ENCODE measurements at regions not wholly inside any gene's neighbourhood (a gene's known extent, or its start where the extent isn't known, plus 50 kb on each side); places are given as distances from the start of the nearest gene placed in this dataset.

DNA sequence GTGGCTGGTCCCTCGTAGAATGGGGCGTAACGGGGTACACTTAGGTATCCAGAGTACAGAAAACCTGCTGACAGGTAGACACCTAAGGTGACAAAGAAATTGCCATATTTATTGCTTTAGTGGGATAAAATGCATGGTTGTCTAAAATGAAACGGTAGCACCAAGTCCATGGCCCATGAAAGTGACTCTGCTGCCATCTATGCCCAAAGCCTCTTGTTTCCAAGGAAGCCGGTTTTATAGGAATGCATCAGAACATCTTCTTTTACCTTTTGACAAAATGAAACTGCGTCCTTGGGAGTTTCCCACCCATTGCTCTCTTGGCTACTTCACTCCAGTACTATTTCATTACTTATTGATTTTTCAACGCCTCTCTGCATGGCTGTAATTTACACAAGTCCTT, 151.3 kb upstream of the ZFHX3 start:
- no TSS peak for BruUV-seq (replicated peaks)
- Histone ChIP-seq H3K9me3 (ENCODE audit: control insufficient read depth, insufficient read depth, low read depth, low read length) (no peaks in the 10 kb centered on the region), H3K4me3 (ENCODE audit: low read depth in 2 of 2, low read length in 2 of 2) (no peak overlapping the region), H3K27ac (ENCODE audit: low read length) (no peak overlapping the region), H3K27me3 (ENCODE audit: control insufficient read depth, insufficient read depth, low read length) (no peaks in the 10 kb centered on the region), H3K36me3 (ENCODE audit: control insufficient read depth, insufficient read depth, low read length) (no peaks in the 10 kb centered on the region), H3K4me1 (ENCODE audit: control insufficient read depth, insufficient read depth, low read length) (no peaks in the 10 kb centered on the region)
- ChIA-PET POLR2A (no interaction called here), CTCF (no interaction called here)
- no peak for TF ChIP-seq TCF7L2 (IDR thresholded peaks at IDR 0.05; ENCODE audit: low read depth, low read length)
- no peak for TF ChIP-seq SIN3A (IDR thresholded peaks at IDR 0.05; ENCODE audit: borderline replicate concordance, insufficient read depth, low read depth, low read length)
- TF ChIP-seq REST (IDR thresholded peaks at IDR 0.05; ENCODE audit: insufficient read depth in 1 of 2, low read depth in 2 of 2, low read length in 1 of 2) = no peak
- TF ChIP-seq, protein P1, sequence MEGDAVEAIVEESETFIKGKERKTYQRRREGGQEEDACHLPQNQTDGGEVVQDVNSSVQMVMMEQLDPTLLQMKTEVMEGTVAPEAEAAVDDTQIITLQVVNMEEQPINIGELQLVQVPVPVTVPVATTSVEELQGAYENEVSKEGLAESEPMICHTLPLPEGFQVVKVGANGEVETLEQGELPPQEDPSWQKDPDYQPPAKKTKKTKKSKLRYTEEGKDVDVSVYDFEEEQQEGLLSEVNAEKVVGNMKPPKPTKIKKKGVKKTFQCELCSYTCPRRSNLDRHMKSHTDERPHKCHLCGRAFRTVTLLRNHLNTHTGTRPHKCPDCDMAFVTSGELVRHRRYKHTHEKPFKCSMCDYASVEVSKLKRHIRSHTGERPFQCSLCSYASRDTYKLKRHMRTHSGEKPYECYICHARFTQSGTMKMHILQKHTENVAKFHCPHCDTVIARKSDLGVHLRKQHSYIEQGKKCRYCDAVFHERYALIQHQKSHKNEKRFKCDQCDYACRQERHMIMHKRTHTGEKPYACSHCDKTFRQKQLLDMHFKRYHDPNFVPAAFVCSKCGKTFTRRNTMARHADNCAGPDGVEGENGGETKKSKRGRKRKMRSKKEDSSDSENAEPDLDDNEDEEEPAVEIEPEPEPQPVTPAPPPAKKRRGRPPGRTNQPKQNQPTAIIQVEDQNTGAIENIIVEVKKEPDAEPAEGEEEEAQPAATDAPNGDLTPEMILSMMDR (IDR thresholded peaks at IDR 0.05) = peak; percentile 28
- no peak for TF ChIP-seq POLR2AphosphoS5 (IDR thresholded peaks at IDR 0.05; ENCODE audit: low read depth, low read length)
- ATAC-seq (no peak), DNase-seq (ENCODE audit: low read depth, low spot score) (no peak)
- in situ Hi-C loops (cut with HindIII; ENCODE audit: low pct_unique_long_range_greater_than_20kb, low sequenced_read_pairs) (no loop called here), intact Hi-C loops (cut with micrococcal nuclease; ENCODE audit: unreplicated experiment) (loop anchor here (10.0 kb wide), 1 partner anchor 134 kb away; no protein-coding TSS in a partner anchor)

DNA sequence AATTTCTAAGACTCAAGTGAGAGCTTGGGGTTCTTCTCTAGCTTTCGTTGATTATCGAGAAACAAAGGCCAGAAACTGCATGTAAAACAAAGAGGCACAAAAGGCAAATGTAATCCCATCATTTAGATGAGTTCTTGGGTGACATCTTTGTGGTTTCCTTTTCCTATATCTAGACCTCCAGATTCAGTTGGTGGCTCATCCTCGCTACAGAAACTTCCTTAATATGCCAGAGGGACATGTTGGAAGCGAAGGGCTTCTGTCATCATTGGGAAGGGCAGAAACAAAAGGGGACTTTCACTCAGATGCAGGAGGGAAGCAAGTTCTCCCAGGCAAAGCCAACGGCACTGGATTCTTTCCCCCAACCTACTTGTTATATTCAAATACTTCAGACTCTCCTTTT, 150.6 kb upstream of the ZFHX3 start:
- DNase-seq (ENCODE audit: low read depth, low spot score) (no peak), ATAC-seq (no peak)
- in situ Hi-C loops (cut with HindIII; ENCODE audit: low pct_unique_long_range_greater_than_20kb, low sequenced_read_pairs) (no loop called here), intact Hi-C loops (cut with micrococcal nuclease; ENCODE audit: unreplicated experiment) (loop anchor here (10.0 kb wide), 1 partner anchor 134 kb away; no protein-coding TSS in a partner anchor)
- Histone ChIP-seq H3K27me3 (ENCODE audit: control insufficient read depth, insufficient read depth, low read length) (no peaks in the 10 kb centered on the region), H3K4me3 (ENCODE audit: low read depth in 2 of 2, low read length in 2 of 2) (no peak overlapping the region), H3K9me3 (ENCODE audit: control insufficient read depth, insufficient read depth, low read depth, low read length) (no peaks in the 10 kb centered on the region), H3K36me3 (ENCODE audit: control insufficient read depth, insufficient read depth, low read length) (no peaks in the 10 kb centered on the region), H3K27ac (ENCODE audit: low read length) (no peak overlapping the region), H3K4me1 (ENCODE audit: control insufficient read depth, insufficient read depth, low read length) (no peaks in the 10 kb centered on the region)
- no peak for TF ChIP-seq SIN3A (IDR thresholded peaks at IDR 0.05; ENCODE audit: borderline replicate concordance, insufficient read depth, low read depth, low read length)
- TF ChIP-seq POLR2AphosphoS5 (IDR thresholded peaks at IDR 0.05; ENCODE audit: low read depth, low read length) = no peak
- TF ChIP-seq TCF7L2 (IDR thresholded peaks at IDR 0.05; ENCODE audit: low read depth, low read length) = no peak
- TF ChIP-seq REST (IDR thresholded peaks at IDR 0.05; ENCODE audit: insufficient read depth in 1 of 2, low read depth in 2 of 2, low read length in 1 of 2) = no peak
- TF ChIP-seq, protein P1 (IDR thresholded peaks at IDR 0.05) = no peak
- ChIA-PET CTCF (no interaction called here), POLR2A (no interaction called here)
- BruUV-seq (replicated peaks) = no TSS peak

Measured in Panc1 (cell line).